H9 (cell line): ENCODE measurements at regions not wholly inside any gene's neighbourhood (a gene's known extent, or its start where the extent isn't known, plus 50 kb on each side); places are given as distances from the start of the nearest gene placed in this dataset.

Experiments used
- DNase-seq: peaks from one replicate; pipeline ENCODE4 v3.0.0-alpha.2; 2017
- H2AFZ ChIP-seq: one replicate; pipeline ENCODE4 v1.6.1; 2013; ENCODE audit warnings: mild to moderate bottlenecking, low read length, control low read depth, moderate library complexity
- H2AK5ac ChIP-seq: 2 replicates; pipeline ENCODE4 v1.6.1; 2013; ENCODE audit warnings: low read length, control low read depth, mixed read lengths; ENCODE audit not compliant: insufficient read length
- H2BK120ac ChIP-seq: one replicate; pipeline ENCODE4 v1.6.1; 2013; ENCODE audit warnings: low read depth, mild to moderate bottlenecking, low read length, control low read depth, inconsistent platforms; ENCODE audit not compliant: poor library complexity, severe bottlenecking
- H2BK12ac ChIP-seq: 2 replicates; pipeline ENCODE4 v1.6.1; 2013; ENCODE audit warnings: low read length, control low read depth, mixed read lengths, low read depth; ENCODE audit not compliant: insufficient read length
- H2BK15ac ChIP-seq: 2 replicates; pipeline ENCODE4 v1.6.1; 2013; ENCODE audit warnings: low read depth, low read length, control low read depth
- H2BK20ac ChIP-seq: one replicate; pipeline ENCODE4 v1.6.1; 2013; ENCODE audit warnings: low read depth, mild to moderate bottlenecking, low read length, control low read depth, inconsistent platforms; ENCODE audit not compliant: poor library complexity, severe bottlenecking
- H2BK5ac ChIP-seq: 2 replicates; pipeline ENCODE4 v1.6.1; 2013; ENCODE audit warnings: low read length, control low read depth, mixed read lengths; ENCODE audit not compliant: insufficient read length
- H3K14ac ChIP-seq: 2 replicates; pipeline ENCODE4 v1.6.1; 2013; ENCODE audit warnings: low read length, control low read depth; ENCODE audit not compliant: insufficient read depth
- H3K18ac ChIP-seq: 2 replicates; pipeline ENCODE4 v1.6.1; 2013; ENCODE audit warnings: low read depth, mild to moderate bottlenecking, mixed read lengths, low read length, control low read depth; ENCODE audit not compliant: insufficient read length
- H3K23ac ChIP-seq: 2 replicates; pipeline ENCODE4 v1.6.1; 2013; ENCODE audit warnings: low read length, control low read depth, mixed read lengths, low read depth; ENCODE audit not compliant: insufficient read length
- H3K23me2 ChIP-seq: 2 replicates; pipeline ENCODE4 v1.6.1; 2013; ENCODE audit warnings: low read depth, mild to moderate bottlenecking, mixed read lengths, low read length, control low read depth; ENCODE audit not compliant: insufficient read length, poor library complexity, severe bottlenecking
- H3K27ac ChIP-seq: 2 replicates; pipeline ENCODE4 v1.5.1; 2013; ENCODE audit warnings: low read length, control low read depth, mixed read lengths, low read depth; ENCODE audit not compliant: insufficient read length
- H3K27me3 ChIP-seq: 2 replicates; pipeline ENCODE4 v1.6.1; 2013; ENCODE audit warnings: low read length, control low read depth, inconsistent platforms; ENCODE audit not compliant: insufficient read depth
- H3K4ac ChIP-seq: 2 replicates; pipeline ENCODE4 v1.6.1; 2013; ENCODE audit warnings: low read depth, mild to moderate bottlenecking, control low read depth, inconsistent platforms, low read length, moderate library complexity
- H3K4me1 ChIP-seq: 2 replicates; pipeline ENCODE4 v1.6.1; 2013; ENCODE audit warnings: low read length, control low read depth, inconsistent platforms; ENCODE audit not compliant: insufficient read depth
- H3K4me2 ChIP-seq: 2 replicates; pipeline ENCODE4 v1.6.1; 2013; ENCODE audit warnings: low read length, control low read depth, mixed read lengths; ENCODE audit not compliant: insufficient read length, insufficient read depth
- H3K56ac ChIP-seq: 2 replicates; pipeline ENCODE4 v1.6.1; 2013; ENCODE audit warnings: low read depth, mild to moderate bottlenecking, mixed read lengths, low read length, control low read depth; ENCODE audit not compliant: insufficient read length
- H3K79me1 ChIP-seq: 2 replicates; pipeline ENCODE4 v1.6.1; 2013; ENCODE audit warnings: low read depth, mild to moderate bottlenecking, moderate library complexity, low read length, control low read depth, inconsistent platforms; ENCODE audit not compliant: insufficient read depth, poor library complexity, severe bottlenecking
- H3K79me2 ChIP-seq: 2 replicates; pipeline ENCODE4 v1.6.1; 2013; ENCODE audit warnings: low read length, control low read depth, inconsistent platforms; ENCODE audit not compliant: insufficient read depth
- H3K9ac ChIP-seq: 2 replicates; pipeline ENCODE4 v1.6.1; 2013; ENCODE audit warnings: low read length, control low read depth, mixed read lengths; ENCODE audit not compliant: insufficient read length; ENCODE audit errors: extremely low read depth
- H3K9me3 ChIP-seq: one replicate; pipeline ENCODE4 v1.6.1; 2013; ENCODE audit warnings: low read depth, low read length, inconsistent platforms; ENCODE audit not compliant: control insufficient read depth
- H3T11ph ChIP-seq: one replicate; pipeline ENCODE4 v1.6.1; 2013; ENCODE audit warnings: mild to moderate bottlenecking, low read length, control low read depth, inconsistent platforms
- H4K20me1 ChIP-seq: one replicate; pipeline ENCODE4 v1.6.1; 2013; ENCODE audit not compliant: control insufficient read depth, insufficient read length, insufficient read depth
- H4K5ac ChIP-seq: 2 replicates; pipeline ENCODE4 v1.6.1; 2013; ENCODE audit warnings: low read depth, mild to moderate bottlenecking, mixed read lengths, low read length, control low read depth; ENCODE audit not compliant: insufficient read length
- H4K8ac ChIP-seq: replicated peaks from 2 replicates; pipeline ENCODE4 v1.6.1; 2013; ENCODE audit warnings: low read length, control low read depth, mixed read lengths, low read depth; ENCODE audit not compliant: insufficient read length
- H4K91ac ChIP-seq: 2 replicates; pipeline ENCODE4 v1.6.1; 2013; ENCODE audit warnings: low read depth, mild to moderate bottlenecking, moderate library complexity, mixed read lengths, low read length, control low read depth; ENCODE audit not compliant: insufficient read length
- H3K27ac Mint-ChIP-seq, 3 experiments: 2 replicates in 2 of 3; 3 replicates in 1 of 3; pipeline ENCODE4 v1.8.0; 2020 to 2021; ENCODE audit warnings: mixed read lengths in 3 of 3, mild to moderate bottlenecking in 1 of 3, moderate library complexity in 1 of 3
- H3K27me3 Mint-ChIP-seq: 2 replicates; pipeline ENCODE4 v1.8.0; 2021; ENCODE audit warnings: low read depth, mild to moderate bottlenecking, moderate library complexity, mixed read lengths
- H3K36me3 Mint-ChIP-seq, 3 experiments: 2 replicates in 2 of 3; 3 replicates in 1 of 3; pipeline ENCODE4 v1.8.0; 2020 to 2021; ENCODE audit warnings: low read depth in 3 of 3, mixed read lengths in 3 of 3; ENCODE audit not compliant: insufficient read depth in 1 of 3
- H3K4me1 Mint-ChIP-seq, 2 experiments: 2 replicates each; pipeline ENCODE4 v1.8.0; 2020; ENCODE audit warnings: mixed read lengths in 2 of 2
- H3K4me3 Mint-ChIP-seq, 2 experiments: 2 replicates in 1 of 2; 3 replicates in 1 of 2; pipeline ENCODE4 v1.8.0; 2020 to 2021; ENCODE audit warnings: mild to moderate bottlenecking in 2 of 2, mixed read lengths in 2 of 2, moderate library complexity in 1 of 2
- H3K9me3 Mint-ChIP-seq, 2 experiments: 2 replicates in 1 of 2; 3 replicates in 1 of 2; pipeline ENCODE4 v1.8.0; 2020; ENCODE audit warnings: mild to moderate bottlenecking in 2 of 2, mixed read lengths in 2 of 2, moderate library complexity in 1 of 2
- WGBS: extraction: QIAGEN DNeasy Blood & Tissue Kit; methylation state at CpG from one replicate; pipeline ENCODE4 v1.1.7; 2013; ENCODE audit warnings: missing lambda C conversion rate, low lambda C conversion rate, mixed read lengths; ENCODE audit not compliant: insufficient read length; ENCODE audit errors: extremely low coverage; 5-methylcytosine and 5-hydroxymethylcytosine counted together
- TF ChIP-seq, protein P1 (sequence below): fragments of 200-600 bp; sonication (generic); conservative IDR thresholded peaks from 3 replicates; pipeline ENCODE4 v1.8.0; 2021; ENCODE audit warnings: antibody characterized with exemption, mild to moderate bottlenecking

DNA sequence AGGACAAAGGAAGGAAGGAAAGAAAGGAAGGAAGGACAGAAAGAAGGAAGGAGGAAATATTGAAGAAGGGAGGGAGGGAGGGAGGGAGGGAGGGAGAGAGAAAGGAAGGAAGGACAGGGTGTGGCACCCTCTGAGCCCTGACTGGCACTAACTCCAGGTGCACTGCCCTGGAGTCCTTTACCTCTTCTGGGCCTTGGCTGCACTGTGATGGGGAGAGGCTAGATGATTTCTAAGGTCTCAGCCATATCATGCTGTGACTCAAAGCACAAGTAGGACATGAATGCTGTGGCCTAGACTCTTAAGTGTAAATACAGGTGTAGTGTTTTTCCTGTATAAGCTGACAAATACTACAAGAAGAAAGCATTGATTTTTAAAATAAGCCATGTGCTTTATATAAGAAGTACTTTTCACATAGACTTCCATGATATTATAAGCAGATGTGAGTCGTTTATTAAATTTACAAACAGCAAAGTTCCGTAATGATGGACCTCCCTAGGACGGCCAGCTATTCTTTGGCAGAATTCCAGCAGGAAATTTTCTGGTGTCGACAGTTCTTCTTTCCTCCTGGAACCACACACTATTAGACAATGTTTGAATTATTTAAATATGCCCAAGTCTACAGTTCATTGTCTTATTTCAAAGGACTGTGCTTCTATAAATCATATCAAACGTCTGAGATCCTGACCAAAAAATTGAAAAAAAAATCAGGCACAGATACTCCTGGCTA, 213.8 kb upstream of the C2CD4B start:
- H3K4me1 ChIP-seq, result no peaks in the 10 kb centered on the region
- no peak overlapping the region for H4K8ac ChIP-seq
- Mint-ChIP-seq H3K9me3 (no peaks in the 10 kb centered on the region), H3K27me3 (0 out of 2 replicates have a peak, but pooled peaks cover 1% of the 10 kb centered on the region), H3K4me3 (no peak overlapping the region), H3K36me3 (no peaks in the 10 kb centered on the region), H3K4me1 (no peaks in the 10 kb centered on the region), H3K27ac (no peak overlapping the region)
- no peak overlapping the region for H2BK5ac ChIP-seq
- H3K9ac ChIP-seq, result no peak overlapping the region
- H4K91ac ChIP-seq, result no peak overlapping the region
- H2BK15ac ChIP-seq, result no peak overlapping the region
- H3K23me2 ChIP-seq, result no peaks in the 10 kb centered on the region
- H2BK12ac ChIP-seq, result no peak overlapping the region
- H2AFZ ChIP-seq, result no peak overlapping the region
- H3K79me1 ChIP-seq, result no peaks in the 10 kb centered on the region
- H3K27me3 ChIP-seq, result no peaks in the 10 kb centered on the region
- no peak overlapping the region for H3K4ac ChIP-seq
- H4K20me1 ChIP-seq, result no peaks in the 10 kb centered on the region
- no peak overlapping the region for H3K4me2 ChIP-seq
- H3T11ph ChIP-seq, result no peak overlapping the region
- no peak overlapping the region for H4K5ac ChIP-seq
- no peaks in the 10 kb centered on the region for H3K9me3 ChIP-seq
- no peak overlapping the region for H2BK120ac ChIP-seq
- H3K27ac ChIP-seq, result no peak overlapping the region
- TF ChIP-seq, protein P1, sequence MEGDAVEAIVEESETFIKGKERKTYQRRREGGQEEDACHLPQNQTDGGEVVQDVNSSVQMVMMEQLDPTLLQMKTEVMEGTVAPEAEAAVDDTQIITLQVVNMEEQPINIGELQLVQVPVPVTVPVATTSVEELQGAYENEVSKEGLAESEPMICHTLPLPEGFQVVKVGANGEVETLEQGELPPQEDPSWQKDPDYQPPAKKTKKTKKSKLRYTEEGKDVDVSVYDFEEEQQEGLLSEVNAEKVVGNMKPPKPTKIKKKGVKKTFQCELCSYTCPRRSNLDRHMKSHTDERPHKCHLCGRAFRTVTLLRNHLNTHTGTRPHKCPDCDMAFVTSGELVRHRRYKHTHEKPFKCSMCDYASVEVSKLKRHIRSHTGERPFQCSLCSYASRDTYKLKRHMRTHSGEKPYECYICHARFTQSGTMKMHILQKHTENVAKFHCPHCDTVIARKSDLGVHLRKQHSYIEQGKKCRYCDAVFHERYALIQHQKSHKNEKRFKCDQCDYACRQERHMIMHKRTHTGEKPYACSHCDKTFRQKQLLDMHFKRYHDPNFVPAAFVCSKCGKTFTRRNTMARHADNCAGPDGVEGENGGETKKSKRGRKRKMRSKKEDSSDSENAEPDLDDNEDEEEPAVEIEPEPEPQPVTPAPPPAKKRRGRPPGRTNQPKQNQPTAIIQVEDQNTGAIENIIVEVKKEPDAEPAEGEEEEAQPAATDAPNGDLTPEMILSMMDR, result no peak
- no peak overlapping the region for H2AK5ac ChIP-seq
- no peak overlapping the region for H3K56ac ChIP-seq
- H2BK20ac ChIP-seq, result no peak overlapping the region
- no peak overlapping the region for H3K23ac ChIP-seq
- WGBS, result no CpG with 5 or more reads among the region's 5 CpGs
- no peak overlapping the region for H3K14ac ChIP-seq
- DNase-seq, result no peak
- H3K18ac ChIP-seq, result no peak overlapping the region
- H3K79me2 ChIP-seq, result no peaks in the 10 kb centered on the region
